HCT116 (cell line): ENCODE measurements at regions not wholly inside any gene's neighbourhood (a gene's known extent, or its start where the extent isn't known, plus 50 kb on each side); places are given as distances from the start of the nearest gene placed in this dataset.

ENCODE experiments used
- ATAC-seq: fragments of 200-7000 bp; cut with Tn5 transposase; 2 replicates; pipeline ENCODE4 v1.9.1; 2020; ENCODE audit warnings: mild to moderate bottlenecking, moderate library complexity
- BruUV-seq: library from RNA; stranded (reverse); fragments of 400-500 nt; replicated peaks from 2 replicates; lab custom pipeline; 2021; lab: Mats Ljungman, UMichigan
- CTCF ChIA-PET: fragments of 300-600 bp; sonication (Branson Sonifier 250); formaldehyde crosslinking; loops from one replicate; lab custom pipeline; 2021; ENCODE audit warnings: antibody characterized with exemption; lab: Charles Lee
- POLR2A ChIA-PET: fragments of 300-600, 350-600 bp; sonication (Branson Sonifier 250); formaldehyde crosslinking; loops from one replicate; lab custom pipeline; 2021; ENCODE audit warnings: antibody characterized with exemption; lab: Charles Lee
- RAD21 ChIA-PET, 2 experiments: fragments of 300-600 bp; sonication (Branson Sonifier 250); formaldehyde crosslinking; loops; one replicate each; lab custom pipeline; 2023; ENCODE audit warnings: low total read pairs in 2 of 2; ENCODE audit not compliant: uncharacterized antibody in 2 of 2, unreplicated experiment in 2 of 2, low non-redundant PET in 1 of 2; lab: Charles Lee
- DNase-seq: peaks from one replicate; pipeline ENCODE4 v3.0.0-alpha.2; 2010; ENCODE audit warnings: low read depth, low spot score
- H2AFZ ChIP-seq: fragments of 200-600 bp; shearing (Covaris generic), sonication (generic); 2 replicates; pipeline ENCODE4 v1.6.1; 2017; ENCODE audit warnings: low read depth, mixed run types, mixed read lengths, antibody characterized with exemption, low read length; ENCODE audit not compliant: poor library complexity, severe bottlenecking
- H3K27ac ChIP-seq: 2 replicates; pipeline ENCODE4 v1.5.1; 2012; ENCODE audit warnings: low read depth, low read length
- H3K27me3 ChIP-seq: fragments of 200-600 bp; sonication (generic); 2 replicates; pipeline ENCODE4 v1.6.1; 2016; ENCODE audit warnings: mixed run types, low read length, mixed read lengths; ENCODE audit not compliant: insufficient read depth
- H3K36me3 ChIP-seq, 2 experiments: fragments of 200-500 bp in 1 of 2; fragments of 200-600 bp in 1 of 2; sonication (Bioruptor generic) in 1 of 2; sonication (generic) in 1 of 2; 2 replicates each; pipeline versions ENCODE4 v1.5.1 to v1.6.1; 2014 to 2016; ENCODE audit warnings: low read length in 2 of 2, inconsistent platforms in 1 of 2, mixed read lengths in 1 of 2, mixed run types in 1 of 2; ENCODE audit not compliant: insufficient read depth in 2 of 2, control insufficient read depth in 1 of 2
- H3K4me1 ChIP-seq, 2 experiments: fragments of 200-600 bp in 1 of 2; sonication (generic) in 1 of 2; 2 replicates each; pipeline versions ENCODE4 v1.5.1 to v1.6.1; 2012 to 2017; ENCODE audit warnings: low read length in 2 of 2, inconsistent platforms in 1 of 2, mild to moderate bottlenecking in 1 of 2, mixed read lengths in 1 of 2, mixed run types in 1 of 2, moderate library complexity in 1 of 2; ENCODE audit not compliant: insufficient read depth in 2 of 2, control insufficient read depth in 1 of 2
- H3K4me2 ChIP-seq: fragments of 200-600 bp; sonication (generic); 2 replicates; pipeline ENCODE4 v1.6.1; 2017; ENCODE audit warnings: mixed run types, low read length, mixed read lengths
- H3K4me3 ChIP-seq, 2 experiments: fragments of 200-600 bp in 1 of 2; sonication (generic) in 1 of 2; replicated peaks in 1 of 2; 2 replicates each; pipeline ENCODE4 v1.5.1; 2011 to 2016; ENCODE audit warnings: low read length in 2 of 2, control low read depth in 1 of 2, low read depth in 1 of 2, mild to moderate bottlenecking in 1 of 2, mixed read lengths in 1 of 2, mixed run types in 1 of 2
- H3K79me2 ChIP-seq: fragments of 200-600 bp; sonication (generic); 2 replicates; pipeline ENCODE4 v1.6.1; 2017; ENCODE audit warnings: mild to moderate bottlenecking, mixed run types, low read length, moderate library complexity, mixed read lengths; ENCODE audit not compliant: insufficient read depth
- H3K9ac ChIP-seq: fragments of 200-600 bp; sonication (generic); 2 replicates; pipeline ENCODE4 v1.6.1; 2016; ENCODE audit warnings: low read length, mixed read lengths
- H3K9me2 ChIP-seq: fragments of 200-600 bp; sonication (generic), shearing (Covaris generic); 2 replicates; pipeline ENCODE4 v1.6.1; 2017; ENCODE audit warnings: mixed run types, mild to moderate bottlenecking, moderate library complexity; ENCODE audit not compliant: insufficient read depth
- H3K9me3 ChIP-seq, 2 experiments: fragments of 200-500 bp in 1 of 2; fragments of 200-600 bp in 1 of 2; sonication (Bioruptor generic) in 1 of 2; sonication (generic) in 1 of 2; 2 replicates each; pipeline ENCODE4 v1.6.1; 2014 to 2017; ENCODE audit warnings: low read length in 2 of 2, mixed read lengths in 2 of 2, inconsistent platforms in 1 of 2, low read depth in 1 of 2, mild to moderate bottlenecking in 1 of 2, mixed run types in 1 of 2, moderate library complexity in 1 of 2; ENCODE audit not compliant: control insufficient read depth in 1 of 2, insufficient read depth in 1 of 2
- H4K20me1 ChIP-seq: fragments of 200-600 bp; sonication (generic), shearing (Covaris generic); 2 replicates; pipeline ENCODE4 v1.6.1; 2017; ENCODE audit warnings: mixed run types, mild to moderate bottlenecking, moderate library complexity; ENCODE audit not compliant: insufficient read depth
- EGR1 ChIP-seq: IDR thresholded peaks from 2 replicates; pipeline ENCODE4 v1.6.1; 2012; ENCODE audit warnings: low read depth
- POLR2A ChIP-seq: IDR thresholded peaks from 2 replicates; pipeline ENCODE4 v1.7.0; 2011; ENCODE audit warnings: borderline replicate concordance; ENCODE audit not compliant: insufficient read depth, insufficient read length; ENCODE audit errors: extremely low read depth
- REST ChIP-seq: IDR thresholded peaks from 2 replicates; pipeline ENCODE4 v1.6.1; 2012; ENCODE audit warnings: low read depth
- intact Hi-C: fragments of 100-400 bp; cut with micrococcal nuclease; formaldehyde crosslinking; loops from 2 replicates; pipeline ENCODE4 v1.10.0; 2022
- TF ChIP-seq, protein P1 (sequence below): IDR thresholded peaks from 2 replicates; pipeline ENCODE4 v1.6.1; 2011; ENCODE audit warnings: mild to moderate bottlenecking, low read length, moderate library complexity; ENCODE audit not compliant: insufficient replicate concordance; ENCODE audit errors: extremely low read depth
- TF ChIP-seq, protein P2 (sequence below): IDR thresholded peaks from 2 replicates; pipeline ENCODE4 v1.6.1; 2012

GRCh38 chrY:12421072-12421787 is 279.8 kb upstream of the USP9Y start:
- no peaks in the 10 kb centered on the region for H3K27me3 ChIP-seq
- POLR2A ChIA-PET, result no interaction called here
- H3K27ac ChIP-seq, result no peak overlapping the region

More at GRCh38 chrY:12421072-12421787, 279.8 kb upstream of the USP9Y start:
- Histone ChIP-seq H3K4me2 (no peak overlapping the region), H3K9me2 (no peaks in the 10 kb centered on the region), H3K9ac (no peak overlapping the region), H3K36me3 (no peaks in the 10 kb centered on the region), H3K4me1 (no peaks in the 10 kb centered on the region), H3K9me3 (no peaks in the 10 kb centered on the region), H3K4me3 (no peak overlapping the region), H2AFZ (no peak overlapping the region), H4K20me1 (no peaks in the 10 kb centered on the region), H3K79me2 (no peaks in the 10 kb centered on the region)
- CTCF ChIA-PET, result no interaction called here
- TF ChIP-seq, protein P1, sequence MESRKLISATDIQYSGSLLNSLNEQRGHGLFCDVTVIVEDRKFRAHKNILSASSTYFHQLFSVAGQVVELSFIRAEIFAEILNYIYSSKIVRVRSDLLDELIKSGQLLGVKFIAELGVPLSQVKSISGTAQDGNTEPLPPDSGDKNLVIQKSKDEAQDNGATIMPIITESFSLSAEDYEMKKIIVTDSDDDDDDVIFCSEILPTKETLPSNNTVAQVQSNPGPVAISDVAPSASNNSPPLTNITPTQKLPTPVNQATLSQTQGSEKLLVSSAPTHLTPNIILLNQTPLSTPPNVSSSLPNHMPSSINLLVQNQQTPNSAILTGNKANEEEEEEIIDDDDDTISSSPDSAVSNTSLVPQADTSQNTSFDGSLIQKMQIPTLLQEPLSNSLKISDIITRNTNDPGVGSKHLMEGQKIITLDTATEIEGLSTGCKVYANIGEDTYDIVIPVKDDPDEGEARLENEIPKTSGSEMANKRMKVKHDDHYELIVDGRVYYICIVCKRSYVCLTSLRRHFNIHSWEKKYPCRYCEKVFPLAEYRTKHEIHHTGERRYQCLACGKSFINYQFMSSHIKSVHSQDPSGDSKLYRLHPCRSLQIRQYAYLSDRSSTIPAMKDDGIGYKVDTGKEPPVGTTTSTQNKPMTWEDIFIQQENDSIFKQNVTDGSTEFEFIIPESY, result no peak
- TF ChIP-seq REST (no peak), EGR1 (no peak), POLR2A (no peak)
- TF ChIP-seq, protein P2, sequence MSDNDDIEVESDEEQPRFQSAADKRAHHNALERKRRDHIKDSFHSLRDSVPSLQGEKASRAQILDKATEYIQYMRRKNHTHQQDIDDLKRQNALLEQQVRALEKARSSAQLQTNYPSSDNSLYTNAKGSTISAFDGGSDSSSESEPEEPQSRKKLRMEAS, result no peak
- no peak for DNase-seq
- RAD21 ChIA-PET, result no interaction called here
- intact Hi-C loops, result no loop called here
- ATAC-seq, result no peak
- no TSS peak for BruUV-seq
